Superior temporal gyrus (tissue), 1 donor: ENCODE measurements at regions not wholly inside any gene's neighbourhood (a gene's known extent, or its start where the extent isn't known, plus 50 kb on each side); places are given as distances from the start of the nearest gene placed in this dataset.

Source experiments
- DNase-seq: peaks from one replicate; pipeline ENCODE4 v3.0.0-alpha.2; 2016; ENCODE audit errors: extremely low spot score

DNA sequence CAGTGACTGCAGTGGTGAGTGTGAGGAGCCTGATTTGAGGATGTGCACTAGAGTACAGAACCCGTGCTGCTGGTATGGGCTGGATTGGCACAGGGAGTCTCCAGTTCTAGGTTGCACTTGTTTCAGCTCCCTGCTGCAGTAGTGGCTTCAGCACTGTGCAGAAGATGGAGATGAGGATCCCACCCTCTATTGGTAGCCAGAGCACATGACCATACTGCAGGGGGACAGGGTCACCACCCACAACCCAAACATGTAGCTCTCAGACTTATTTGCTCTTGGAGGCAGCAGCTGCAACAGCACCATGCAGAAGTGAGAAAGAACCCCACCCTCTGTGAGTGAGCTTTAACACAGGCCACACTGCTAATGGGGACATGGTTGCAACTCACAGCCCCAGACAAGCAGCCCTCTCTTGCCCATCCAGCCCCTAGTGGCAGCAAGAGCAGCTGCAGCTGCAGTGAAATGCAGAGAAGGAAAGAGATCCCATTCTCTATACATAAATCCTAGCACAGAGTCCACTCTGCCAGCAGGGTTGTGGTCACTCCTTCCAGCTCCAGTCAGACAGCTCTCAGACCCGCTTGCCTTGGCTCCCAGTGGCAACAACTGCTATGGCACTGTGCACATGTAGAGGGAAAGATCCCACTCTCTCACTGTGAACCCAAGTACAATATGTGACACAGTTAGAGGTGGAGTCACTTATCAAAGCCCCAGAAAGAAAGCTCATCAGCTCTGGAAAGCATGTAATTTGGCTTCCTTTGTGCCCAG is 51.4 kb upstream of the SCIN start:
- DNase-seq, result no peak

DNA sequence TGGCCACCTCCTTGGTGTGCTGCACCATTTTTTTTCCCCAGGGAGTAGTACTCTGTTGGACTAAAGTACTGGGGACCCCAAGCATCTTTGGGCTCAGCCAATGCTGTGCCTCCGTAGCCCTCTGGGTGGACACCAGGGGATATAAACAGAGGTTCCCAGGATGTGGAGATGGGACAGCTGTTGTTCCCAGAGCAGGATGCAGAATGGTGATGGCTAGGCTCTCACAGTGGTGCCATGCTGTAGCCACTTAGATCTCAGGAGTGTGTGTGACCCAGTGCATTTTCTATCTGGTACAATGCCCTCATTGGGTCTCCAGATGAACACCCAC is 50.9 kb upstream of the SCIN start:
- no peak for DNase-seq
